Ishikawa (cell line): ENCODE measurements at regions not wholly inside any gene's neighbourhood (a gene's known extent, or its start where the extent isn't known, plus 50 kb on each side); places are given as distances from the start of the nearest gene placed in this dataset.

Experiments
- CEBPB ChIP-seq: IDR thresholded peaks from 2 replicates; pipeline ENCODE4 v1.6.1; 2012
- CREB1 ChIP-seq: IDR thresholded peaks from 2 replicates; pipeline ENCODE4 v1.6.1; 2012; ENCODE audit warnings: low read depth
- EP300 ChIP-seq: IDR thresholded peaks from 2 replicates; pipeline ENCODE4 v1.6.1; 2012; ENCODE audit warnings: borderline replicate concordance
- YY1 ChIP-seq: IDR thresholded peaks from 2 replicates; pipeline ENCODE4 v1.6.1; 2012; ENCODE audit warnings: low read depth
- TF ChIP-seq, protein P1 (sequence below): IDR thresholded peaks from 2 replicates; pipeline ENCODE4 v1.6.1; 2012; ENCODE audit warnings: low read depth, mild to moderate bottlenecking
- TF ChIP-seq, protein P2 (sequence below): IDR thresholded peaks from 2 replicates; pipeline ENCODE4 v1.6.1; 2012

DNA sequence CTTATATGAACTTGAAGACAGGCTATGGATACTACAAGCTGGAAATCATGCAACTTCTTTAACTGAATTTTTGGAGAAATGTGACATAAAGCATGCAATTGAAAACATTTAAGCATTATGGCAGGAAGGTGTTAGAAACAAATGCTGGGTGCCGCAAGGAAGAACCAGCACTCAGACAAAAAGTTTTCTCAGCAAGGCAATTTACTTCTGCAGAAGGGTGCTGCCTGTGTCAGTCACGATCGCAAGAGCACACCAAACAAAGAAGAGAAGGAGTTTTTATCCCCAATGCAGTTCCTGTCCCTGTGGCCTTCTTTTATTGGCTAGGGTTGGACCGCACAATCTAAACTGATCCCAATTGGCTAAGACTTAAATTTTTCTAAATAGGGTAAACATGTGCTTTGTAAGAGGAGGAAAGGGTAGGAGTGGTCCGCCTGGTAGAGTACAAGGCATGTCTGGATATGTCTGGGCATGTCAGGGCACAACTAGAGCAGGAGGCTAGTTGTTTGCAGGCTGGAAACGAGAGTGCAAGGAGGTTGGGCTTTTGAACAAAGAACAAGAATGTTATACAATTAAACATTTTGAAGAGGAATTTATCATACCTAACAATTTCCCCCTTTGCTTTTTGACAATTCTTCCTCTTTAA lies 109.6 kb upstream of the FAM3C start:
- TF ChIP-seq, protein P1, sequence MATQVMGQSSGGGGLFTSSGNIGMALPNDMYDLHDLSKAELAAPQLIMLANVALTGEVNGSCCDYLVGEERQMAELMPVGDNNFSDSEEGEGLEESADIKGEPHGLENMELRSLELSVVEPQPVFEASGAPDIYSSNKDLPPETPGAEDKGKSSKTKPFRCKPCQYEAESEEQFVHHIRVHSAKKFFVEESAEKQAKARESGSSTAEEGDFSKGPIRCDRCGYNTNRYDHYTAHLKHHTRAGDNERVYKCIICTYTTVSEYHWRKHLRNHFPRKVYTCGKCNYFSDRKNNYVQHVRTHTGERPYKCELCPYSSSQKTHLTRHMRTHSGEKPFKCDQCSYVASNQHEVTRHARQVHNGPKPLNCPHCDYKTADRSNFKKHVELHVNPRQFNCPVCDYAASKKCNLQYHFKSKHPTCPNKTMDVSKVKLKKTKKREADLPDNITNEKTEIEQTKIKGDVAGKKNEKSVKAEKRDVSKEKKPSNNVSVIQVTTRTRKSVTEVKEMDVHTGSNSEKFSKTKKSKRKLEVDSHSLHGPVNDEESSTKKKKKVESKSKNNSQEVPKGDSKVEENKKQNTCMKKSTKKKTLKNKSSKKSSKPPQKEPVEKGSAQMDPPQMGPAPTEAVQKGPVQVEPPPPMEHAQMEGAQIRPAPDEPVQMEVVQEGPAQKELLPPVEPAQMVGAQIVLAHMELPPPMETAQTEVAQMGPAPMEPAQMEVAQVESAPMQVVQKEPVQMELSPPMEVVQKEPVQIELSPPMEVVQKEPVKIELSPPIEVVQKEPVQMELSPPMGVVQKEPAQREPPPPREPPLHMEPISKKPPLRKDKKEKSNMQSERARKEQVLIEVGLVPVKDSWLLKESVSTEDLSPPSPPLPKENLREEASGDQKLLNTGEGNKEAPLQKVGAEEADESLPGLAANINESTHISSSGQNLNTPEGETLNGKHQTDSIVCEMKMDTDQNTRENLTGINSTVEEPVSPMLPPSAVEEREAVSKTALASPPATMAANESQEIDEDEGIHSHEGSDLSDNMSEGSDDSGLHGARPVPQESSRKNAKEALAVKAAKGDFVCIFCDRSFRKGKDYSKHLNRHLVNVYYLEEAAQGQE = no peak
- no peak for TF ChIP-seq EP300
- no peak for TF ChIP-seq CREB1
- TF ChIP-seq, protein P2, sequence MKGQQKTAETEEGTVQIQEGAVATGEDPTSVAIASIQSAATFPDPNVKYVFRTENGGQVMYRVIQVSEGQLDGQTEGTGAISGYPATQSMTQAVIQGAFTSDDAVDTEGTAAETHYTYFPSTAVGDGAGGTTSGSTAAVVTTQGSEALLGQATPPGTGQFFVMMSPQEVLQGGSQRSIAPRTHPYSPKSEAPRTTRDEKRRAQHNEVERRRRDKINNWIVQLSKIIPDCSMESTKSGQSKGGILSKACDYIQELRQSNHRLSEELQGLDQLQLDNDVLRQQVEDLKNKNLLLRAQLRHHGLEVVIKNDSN = no peak
- no peak for TF ChIP-seq CEBPB
- TF ChIP-seq YY1 = no peak
